OCI-LY7 (cell line): ENCODE measurements at regions not wholly inside any gene's neighbourhood (a gene's known extent, or its start where the extent isn't known, plus 50 kb on each side); places are given as distances from the start of the nearest gene placed in this dataset.

Experiments used
- BruUV-seq: library from RNA; stranded (reverse); fragments of 400-500 nt; replicated peaks from 2 replicates; lab custom pipeline; 2021; lab: Mats Ljungman, UMichigan
- CTCF ChIA-PET: fragments of 300-600 bp; sonication (Branson Sonifier 250); formaldehyde crosslinking; loops from one replicate; lab custom pipeline; 2022; ENCODE audit warnings: antibody characterized with exemption; ENCODE audit not compliant: unreplicated experiment; lab: Charles Lee
- POLR2A ChIA-PET: fragments of 300-600 bp; sonication (Branson Sonifier 250); formaldehyde crosslinking; loops from one replicate; lab custom pipeline; 2022; ENCODE audit warnings: antibody characterized with exemption; lab: Charles Lee
- DNase-seq: peaks from one replicate; pipeline ENCODE4 v3.0.0-alpha.2; 2015; ENCODE audit warnings: low spot score
- H2AFZ ChIP-seq: fragments of 200-600 bp; sonication (generic), shearing (Covaris generic); 2 replicates; pipeline ENCODE4 v1.6.1; 2014; ENCODE audit warnings: mild to moderate bottlenecking, antibody characterized with exemption, low read length, moderate library complexity
- H3K27ac ChIP-seq: fragments of 200-600 bp; sonication (generic); 2 replicates; pipeline ENCODE4 v1.5.1; 2014; ENCODE audit warnings: mixed run types, low read depth, mild to moderate bottlenecking, moderate library complexity, low read length, inconsistent platforms; ENCODE audit not compliant: poor library complexity, severe bottlenecking
- H3K36me3 ChIP-seq: fragments of 200-600 bp; sonication (generic); 2 replicates; pipeline ENCODE4 v1.6.1; 2014; ENCODE audit warnings: mild to moderate bottlenecking, antibody characterized with exemption, low read length, moderate library complexity, mixed read lengths; ENCODE audit not compliant: insufficient read depth
- H3K4me1 ChIP-seq: fragments of 200-600 bp; sonication (generic); 2 replicates; pipeline ENCODE4 v1.5.1; 2014; ENCODE audit warnings: mild to moderate bottlenecking, low read length; ENCODE audit not compliant: insufficient read depth, poor library complexity, severe bottlenecking
- H3K4me2 ChIP-seq: fragments of 200-600 bp; sonication (generic); 2 replicates; pipeline ENCODE4 v1.6.1; 2014; ENCODE audit warnings: mild to moderate bottlenecking, low read length
- H3K4me3 ChIP-seq: fragments of 200-600 bp; sonication (generic); 2 replicates; pipeline ENCODE4 v1.5.1; 2014; ENCODE audit warnings: mild to moderate bottlenecking, low read depth, low read length; ENCODE audit not compliant: poor library complexity, severe bottlenecking
- H3K79me2 ChIP-seq: fragments of 200-600 bp; sonication (generic); 2 replicates; pipeline ENCODE4 v1.6.1; 2016; ENCODE audit warnings: low read depth, mild to moderate bottlenecking, low read length, moderate library complexity, mixed read lengths; ENCODE audit not compliant: insufficient read depth
- H3K9me2 ChIP-seq: fragments of 200-600 bp; sonication (generic); 2 replicates; pipeline ENCODE4 v1.6.1; 2016; ENCODE audit warnings: mild to moderate bottlenecking, low read length, mixed read lengths; ENCODE audit not compliant: insufficient read depth
- H3K9me3 ChIP-seq: fragments of 200-600 bp; sonication (generic); 2 replicates; pipeline ENCODE4 v1.6.1; 2014; ENCODE audit warnings: mild to moderate bottlenecking, mixed run types, low read length, mixed read lengths
- H4K20me1 ChIP-seq: fragments of 200-600 bp; sonication (generic); 2 replicates; pipeline ENCODE4 v1.6.1; 2014; ENCODE audit warnings: mild to moderate bottlenecking, antibody characterized with exemption, low read length, moderate library complexity, mixed read lengths; ENCODE audit not compliant: insufficient read depth
- EZH2phosphoT487 ChIP-seq: fragments of 200-600 bp; sonication (generic); IDR thresholded peaks from 2 replicates; pipeline ENCODE4 v1.6.1; 2018; ENCODE audit warnings: low read depth, borderline replicate concordance, mild to moderate bottlenecking, mixed run types, antibody characterized with exemption, low read length, moderate library complexity, mixed read lengths
- intact Hi-C: fragments of 100-400 bp; cut with micrococcal nuclease; formaldehyde crosslinking; loops from one replicate; pipeline ENCODE4 v1.10.0; 2022; ENCODE audit not compliant: unreplicated experiment
- TF ChIP-seq, protein P1 (sequence below): fragments of 200-600 bp; sonication (generic); conservative IDR thresholded peaks from 2 replicates; pipeline ENCODE4 v1.5.1; 2014; ENCODE audit warnings: mild to moderate bottlenecking, antibody characterized with exemption, low read length, moderate library complexity, mixed read lengths

DNA sequence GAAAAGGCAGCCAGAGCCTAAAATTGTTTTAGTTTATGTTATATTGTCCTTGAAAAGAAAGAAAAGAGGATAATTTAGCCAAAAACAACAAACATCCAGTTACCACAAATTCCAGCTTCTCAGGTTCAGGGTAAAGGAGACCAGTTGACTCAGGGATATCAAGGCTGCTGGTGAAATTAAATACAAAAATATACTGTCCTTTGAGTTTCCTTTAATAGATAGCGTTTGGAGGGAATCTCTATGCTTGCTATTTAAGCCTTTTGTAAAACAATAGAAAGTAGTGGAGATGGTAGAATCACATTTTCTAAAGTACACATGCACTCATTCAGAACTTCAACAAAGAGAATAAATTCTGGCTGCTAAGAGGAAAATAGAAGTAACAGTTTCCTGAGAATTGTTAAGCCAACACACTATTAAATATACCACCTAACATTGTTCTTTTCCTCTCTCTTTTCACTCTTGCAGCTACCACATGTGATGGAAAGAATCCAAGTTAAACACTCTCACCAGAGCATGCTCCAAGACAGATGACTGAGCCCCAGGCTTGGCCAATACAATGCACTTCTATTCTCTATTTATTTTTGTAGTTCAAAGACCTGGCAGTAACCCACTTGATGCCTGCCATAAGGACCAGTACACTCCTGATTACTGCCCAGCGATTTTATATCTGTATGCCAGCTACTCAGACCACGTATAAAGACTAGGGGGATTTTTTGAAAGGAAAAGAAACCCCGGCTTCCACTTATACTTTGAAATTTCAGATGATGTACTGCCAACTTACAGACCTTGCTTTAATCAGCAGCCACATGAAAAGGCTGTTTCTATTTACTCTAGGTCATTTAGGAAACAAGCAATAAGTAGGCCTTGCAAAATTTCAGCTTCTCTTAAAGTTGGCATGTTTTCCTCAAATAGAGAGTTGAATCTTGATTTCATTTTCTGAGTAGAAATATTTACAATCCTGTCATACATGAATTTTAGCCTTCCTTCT, 756.9 kb downstream of the FAT4 start:
- no peak overlapping the region for H3K27ac ChIP-seq
- DNase-seq, result no peak
- ChIA-PET CTCF (no interaction called here), POLR2A (interaction anchor here (1.2 kb wide), 1 partner anchor 246 kb away, joined by 4 read pairs; no protein-coding TSS in a partner anchor)
- no peaks in the 10 kb centered on the region for H3K4me1 ChIP-seq
- BruUV-seq, result no TSS peak
- intact Hi-C loops, result no loop called here
- H3K9me2 ChIP-seq, result no peaks in the 10 kb centered on the region
- H2AFZ ChIP-seq, result no peak overlapping the region
- no peak overlapping the region for H3K4me2 ChIP-seq
- H3K79me2 ChIP-seq, result no peaks in the 10 kb centered on the region
- no peaks in the 10 kb centered on the region for H4K20me1 ChIP-seq
- H3K9me3 ChIP-seq, result no peaks in the 10 kb centered on the region
- no peaks in the 10 kb centered on the region for H3K36me3 ChIP-seq
- no peak overlapping the region for H3K4me3 ChIP-seq
- TF ChIP-seq EZH2phosphoT487, result no peak
- TF ChIP-seq, protein P1, sequence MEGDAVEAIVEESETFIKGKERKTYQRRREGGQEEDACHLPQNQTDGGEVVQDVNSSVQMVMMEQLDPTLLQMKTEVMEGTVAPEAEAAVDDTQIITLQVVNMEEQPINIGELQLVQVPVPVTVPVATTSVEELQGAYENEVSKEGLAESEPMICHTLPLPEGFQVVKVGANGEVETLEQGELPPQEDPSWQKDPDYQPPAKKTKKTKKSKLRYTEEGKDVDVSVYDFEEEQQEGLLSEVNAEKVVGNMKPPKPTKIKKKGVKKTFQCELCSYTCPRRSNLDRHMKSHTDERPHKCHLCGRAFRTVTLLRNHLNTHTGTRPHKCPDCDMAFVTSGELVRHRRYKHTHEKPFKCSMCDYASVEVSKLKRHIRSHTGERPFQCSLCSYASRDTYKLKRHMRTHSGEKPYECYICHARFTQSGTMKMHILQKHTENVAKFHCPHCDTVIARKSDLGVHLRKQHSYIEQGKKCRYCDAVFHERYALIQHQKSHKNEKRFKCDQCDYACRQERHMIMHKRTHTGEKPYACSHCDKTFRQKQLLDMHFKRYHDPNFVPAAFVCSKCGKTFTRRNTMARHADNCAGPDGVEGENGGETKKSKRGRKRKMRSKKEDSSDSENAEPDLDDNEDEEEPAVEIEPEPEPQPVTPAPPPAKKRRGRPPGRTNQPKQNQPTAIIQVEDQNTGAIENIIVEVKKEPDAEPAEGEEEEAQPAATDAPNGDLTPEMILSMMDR, result no peak

- Histone ChIP-seq H3K27ac (no peak overlapping the region), H3K4me1 (no peaks in the 10 kb centered on the region), H4K20me1 (no peaks in the 10 kb centered on the region), H3K36me3 (no peaks in the 10 kb centered on the region), H3K9me2 (no peaks in the 10 kb centered on the region), H3K4me3 (no peak overlapping the region), H3K9me3 (no peaks in the 10 kb centered on the region), H3K79me2 (no peaks in the 10 kb centered on the region), H2AFZ (no peak overlapping the region), H3K4me2 (no peak overlapping the region)
- no TSS peak for BruUV-seq
- intact Hi-C loops, result no loop called here
- no peak for DNase-seq
- no peak for TF ChIP-seq EZH2phosphoT487
- TF ChIP-seq, protein P1, result no peak
- ChIA-PET CTCF (no interaction called here), POLR2A (no interaction called here)
Observed at GRCh38 chr4:126081336-126081735, 766.6 kb downstream of the FAT4 start.

GRCh38 chr4:126086041-126086440, 771.3 kb downstream of the FAT4 start:
- H4K20me1 ChIP-seq, result no peaks in the 10 kb centered on the region
- H3K4me2 ChIP-seq, result no peak overlapping the region
- H3K9me2 ChIP-seq, result no peaks in the 10 kb centered on the region
- intact Hi-C loops, result no loop called here
- no peaks in the 10 kb centered on the region for H3K36me3 ChIP-seq
- no peaks in the 10 kb centered on the region for H3K9me3 ChIP-seq
- no peaks in the 10 kb centered on the region for H3K79me2 ChIP-seq
- CTCF ChIA-PET, result no interaction called here
- TF ChIP-seq, protein P1, result no peak
- TF ChIP-seq EZH2phosphoT487, result no peak
- DNase-seq, result no peak
- H2AFZ ChIP-seq, result no peak overlapping the region
- POLR2A ChIA-PET, result no interaction called here
- H3K27ac ChIP-seq, result no peak overlapping the region
- H3K4me1 ChIP-seq, result no peaks in the 10 kb centered on the region
- no TSS peak for BruUV-seq
- H3K4me3 ChIP-seq, result no peak overlapping the region
